H1 (cell line): ENCODE measurements at regions not wholly inside any gene's neighbourhood (a gene's known extent, or its start where the extent isn't known, plus 50 kb on each side); places are given as distances from the start of the nearest gene placed in this dataset.

Experiments
- CREB1 ChIP-seq: IDR thresholded peaks from 2 replicates; pipeline ENCODE4 v1.6.1; 2012; ENCODE audit warnings: inconsistent platforms
- CTCF ChIP-seq, 3 experiments: IDR thresholded peaks; 1 replicate in 2 of 3; 2 replicates in 1 of 3; pipeline versions ENCODE4 v1.5.1 to v1.6.1; 2011; ENCODE audit warnings: low read length in 3 of 3, mild to moderate bottlenecking in 3 of 3, inconsistent platforms in 2 of 3, low read depth in 1 of 3, moderate library complexity in 1 of 3; ENCODE audit not compliant: insufficient read depth in 1 of 3; ENCODE audit errors: control extremely low read depth in 1 of 3
- RAD21 ChIP-seq, 2 experiments: IDR thresholded peaks in 1 of 2; conservative IDR thresholded peaks in 1 of 2; 2 replicates each; pipeline ENCODE4 v1.6.1; 2011; ENCODE audit warnings: low read depth in 2 of 2, low read length in 2 of 2, improper control_type of control experiment in 1 of 2, inconsistent platforms in 1 of 2, mild to moderate bottlenecking in 1 of 2, moderate library complexity in 1 of 2
- TEAD4 ChIP-seq: IDR thresholded peaks from 2 replicates; pipeline ENCODE4 v1.6.1; 2012; ENCODE audit warnings: low read depth, low read length, inconsistent platforms, mixed read lengths
- USF2 ChIP-seq: IDR thresholded peaks from 2 replicates; pipeline ENCODE4 v1.6.1; 2011; ENCODE audit warnings: low read length, improper control_type of control experiment

GRCh38 chr1:38489844-38490270 lies 369.7 kb downstream of the RRAGC start (continued):
- peak; percentile 91 to 100 (median 98) for TF ChIP-seq CTCF (IDR thresholded peaks at IDR 0.05; ENCODE audit: control extremely low read depth in 1 of 3, insufficient read depth in 1 of 3, low read depth in 1 of 3, low read length in 3 of 3)
- TF ChIP-seq RAD21 (IDR thresholded peaks at IDR 0.05 in 1 of 2, conservative IDR thresholded peaks at IDR 0.05 in 1 of 2; ENCODE audit: low read depth in 2 of 2, low read length in 2 of 2) = peak; percentile 78 to 81
- TF ChIP-seq USF2 = no peak
- TF ChIP-seq TEAD4 = peak; percentile 18; the same call in 1 of the 2 replicates
- TF ChIP-seq CREB1 = peak; percentile 61
